GM23338 (cell line): ENCODE measurements at regions not wholly inside any gene's neighbourhood (a gene's known extent, or its start where the extent isn't known, plus 50 kb on each side); places are given as distances from the start of the nearest gene placed in this dataset.

Experiments
- ATAC-seq: fragments of 200-7000 bp; cut with Tn5 transposase; 3 replicates; pipeline ENCODE4 v1.9.1; 2020
- DNase-seq: peaks from one replicate; pipeline ENCODE4 v3.0.0-alpha.2; 2015; ENCODE audit warnings: low spot score
- H2AFZ ChIP-seq: fragments of 200-600 bp; sonication (generic); 2 replicates; pipeline ENCODE4 v1.8.0; 2016; ENCODE audit warnings: antibody characterized with exemption, mild to moderate bottlenecking, moderate library complexity
- H3F3A ChIP-seq: fragments of 200-600 bp; sonication (generic); replicated peaks from 2 replicates; pipeline ENCODE4 v1.8.0; 2017; ENCODE audit warnings: antibody characterized with exemption, mixed run types, low read depth
- H3K27ac ChIP-seq: fragments of 200-600 bp; sonication (generic); 2 replicates; pipeline ENCODE4 v1.6.1; 2016; ENCODE audit warnings: low read depth
- H3K27me3 ChIP-seq: fragments of 200-600 bp; sonication (generic); 2 replicates; pipeline ENCODE4 v1.8.0; 2016; ENCODE audit warnings: mild to moderate bottlenecking, mixed run types, moderate library complexity; ENCODE audit not compliant: insufficient read depth
- H3K36me3 ChIP-seq: fragments of 200-600 bp; sonication (generic); 2 replicates; pipeline ENCODE4 v1.8.0; 2016; ENCODE audit warnings: mild to moderate bottlenecking; ENCODE audit not compliant: insufficient read depth
- H3K4me1 ChIP-seq: fragments of 200-600 bp; sonication (generic); 2 replicates; pipeline ENCODE4 v1.8.0; 2016; ENCODE audit warnings: mild to moderate bottlenecking, moderate library complexity; ENCODE audit not compliant: insufficient read depth
- H3K4me2 ChIP-seq: fragments of 200-600 bp; sonication (generic); 2 replicates; pipeline ENCODE4 v1.7.1; 2017; ENCODE audit warnings: mixed run types
- H3K4me3 ChIP-seq: fragments of 200-600 bp; sonication (generic); 2 replicates; pipeline ENCODE4 v1.6.1; 2016; ENCODE audit warnings: mixed run types
- H3K79me2 ChIP-seq: fragments of 200-600 bp; sonication (generic); replicated peaks from 2 replicates; pipeline ENCODE4 v1.8.0; 2017; ENCODE audit warnings: mild to moderate bottlenecking; ENCODE audit not compliant: insufficient read depth
- H3K9me2 ChIP-seq: fragments of 200-600 bp; sonication (generic); 2 replicates; pipeline ENCODE4 v1.8.0; 2017; ENCODE audit not compliant: insufficient read depth
- H4K20me1 ChIP-seq: fragments of 200-600 bp; sonication (generic); replicated peaks from 2 replicates; pipeline ENCODE4 v1.8.0; 2017; ENCODE audit warnings: mild to moderate bottlenecking; ENCODE audit not compliant: insufficient read depth
- H3K27ac Mint-ChIP-seq: 2 replicates; pipeline ENCODE4 v1.8.0; 2020; ENCODE audit warnings: inconsistent platforms, mild to moderate bottlenecking, moderate library complexity, mixed read lengths
- H3K27me3 Mint-ChIP-seq: 3 replicates; pipeline ENCODE4 v1.8.0; 2022; ENCODE audit warnings: low read depth, mild to moderate bottlenecking, moderate library complexity, mixed read lengths, inconsistent platforms; ENCODE audit not compliant: insufficient read depth, poor library complexity
- H3K36me3 Mint-ChIP-seq: 3 replicates; pipeline ENCODE4 v1.8.0; 2021; ENCODE audit warnings: low read depth, mild to moderate bottlenecking, inconsistent platforms, moderate library complexity, mixed read lengths
- H3K4me1 Mint-ChIP-seq: 3 replicates; pipeline ENCODE4 v1.8.0; 2020; ENCODE audit warnings: mild to moderate bottlenecking, inconsistent platforms, mixed read lengths
- H3K4me3 Mint-ChIP-seq: 3 replicates; pipeline ENCODE4 v1.8.0; 2021; ENCODE audit warnings: moderate library complexity, mild to moderate bottlenecking, inconsistent platforms, mixed read lengths
- H3K9me3 Mint-ChIP-seq: 3 replicates; pipeline ENCODE4 v1.8.0; 2020; ENCODE audit warnings: moderate library complexity, mild to moderate bottlenecking, inconsistent platforms, mixed read lengths
- EZH2phosphoT487 ChIP-seq: fragments of 200-600 bp; sonication (generic); IDR thresholded peaks from one replicate; pipeline ENCODE4 v1.8.1; 2018; ENCODE audit warnings: antibody characterized with exemption; ENCODE audit not compliant: unreplicated experiment
- JUNB ChIP-seq: IDR thresholded peaks from one replicate; pipeline ENCODE4 v1.6.1; 2016; ENCODE audit warnings: antibody characterized with exemption; ENCODE audit not compliant: unreplicated experiment
- NANOG ChIP-seq: IDR thresholded peaks from 2 replicates; pipeline ENCODE4 v1.6.1; 2016; ENCODE audit warnings: antibody characterized with exemption, borderline replicate concordance
- ZNF114 ChIP-seq: fragments of 250-450 bp; sonication (Bioruptor Pico); IDR thresholded peaks from 2 replicates; pipeline ENCODE4 v1.5.0; 2020; ENCODE audit warnings: mild to moderate bottlenecking, moderate library complexity
- TF ChIP-seq, protein P1 (sequence below): IDR thresholded peaks from one replicate; pipeline ENCODE4 v1.6.1; 2018; ENCODE audit warnings: antibody characterized with exemption; ENCODE audit not compliant: unreplicated experiment
- TF ChIP-seq, protein P2 (sequence below), 2 experiments: fragments of 200-600 bp in 1 of 2; sonication (generic) in 1 of 2; conservative IDR thresholded peaks; 2 replicates each; pipeline versions ENCODE4 v1.5.1 to v1.6.1; 2016 to 2017; ENCODE audit warnings: antibody characterized with exemption in 2 of 2, low read depth in 2 of 2, mild to moderate bottlenecking in 2 of 2, moderate library complexity in 1 of 2
- TF ChIP-seq, protein P3 (sequence below): IDR thresholded peaks from 2 replicates; pipeline ENCODE4 v1.6.1; 2016; ENCODE audit warnings: antibody characterized with exemption

DNA sequence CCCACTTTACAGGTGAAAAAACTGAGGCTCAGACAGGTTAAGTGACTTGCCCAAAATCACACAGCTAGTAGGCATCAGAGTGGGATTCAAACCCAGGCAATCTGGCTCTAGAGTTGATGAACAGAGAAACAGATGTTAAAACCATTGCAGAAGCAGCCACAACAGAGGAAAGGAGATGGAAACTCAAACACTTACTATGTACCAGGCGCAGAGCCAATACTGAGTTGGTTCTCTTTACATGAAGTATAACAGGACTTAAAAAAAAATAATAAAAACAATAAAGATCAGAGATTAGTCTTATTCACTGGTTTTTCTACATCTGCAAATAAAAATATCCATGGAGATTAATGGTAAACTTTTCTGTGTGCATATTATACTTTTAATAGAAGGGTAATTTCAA is 84.9 kb upstream of the SPATA12 start (continued):
- TF ChIP-seq, protein P1, sequence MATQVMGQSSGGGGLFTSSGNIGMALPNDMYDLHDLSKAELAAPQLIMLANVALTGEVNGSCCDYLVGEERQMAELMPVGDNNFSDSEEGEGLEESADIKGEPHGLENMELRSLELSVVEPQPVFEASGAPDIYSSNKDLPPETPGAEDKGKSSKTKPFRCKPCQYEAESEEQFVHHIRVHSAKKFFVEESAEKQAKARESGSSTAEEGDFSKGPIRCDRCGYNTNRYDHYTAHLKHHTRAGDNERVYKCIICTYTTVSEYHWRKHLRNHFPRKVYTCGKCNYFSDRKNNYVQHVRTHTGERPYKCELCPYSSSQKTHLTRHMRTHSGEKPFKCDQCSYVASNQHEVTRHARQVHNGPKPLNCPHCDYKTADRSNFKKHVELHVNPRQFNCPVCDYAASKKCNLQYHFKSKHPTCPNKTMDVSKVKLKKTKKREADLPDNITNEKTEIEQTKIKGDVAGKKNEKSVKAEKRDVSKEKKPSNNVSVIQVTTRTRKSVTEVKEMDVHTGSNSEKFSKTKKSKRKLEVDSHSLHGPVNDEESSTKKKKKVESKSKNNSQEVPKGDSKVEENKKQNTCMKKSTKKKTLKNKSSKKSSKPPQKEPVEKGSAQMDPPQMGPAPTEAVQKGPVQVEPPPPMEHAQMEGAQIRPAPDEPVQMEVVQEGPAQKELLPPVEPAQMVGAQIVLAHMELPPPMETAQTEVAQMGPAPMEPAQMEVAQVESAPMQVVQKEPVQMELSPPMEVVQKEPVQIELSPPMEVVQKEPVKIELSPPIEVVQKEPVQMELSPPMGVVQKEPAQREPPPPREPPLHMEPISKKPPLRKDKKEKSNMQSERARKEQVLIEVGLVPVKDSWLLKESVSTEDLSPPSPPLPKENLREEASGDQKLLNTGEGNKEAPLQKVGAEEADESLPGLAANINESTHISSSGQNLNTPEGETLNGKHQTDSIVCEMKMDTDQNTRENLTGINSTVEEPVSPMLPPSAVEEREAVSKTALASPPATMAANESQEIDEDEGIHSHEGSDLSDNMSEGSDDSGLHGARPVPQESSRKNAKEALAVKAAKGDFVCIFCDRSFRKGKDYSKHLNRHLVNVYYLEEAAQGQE = no peak
- TF ChIP-seq EZH2phosphoT487 (no peak), NANOG (no peak), JUNB (no peak)

DNA sequence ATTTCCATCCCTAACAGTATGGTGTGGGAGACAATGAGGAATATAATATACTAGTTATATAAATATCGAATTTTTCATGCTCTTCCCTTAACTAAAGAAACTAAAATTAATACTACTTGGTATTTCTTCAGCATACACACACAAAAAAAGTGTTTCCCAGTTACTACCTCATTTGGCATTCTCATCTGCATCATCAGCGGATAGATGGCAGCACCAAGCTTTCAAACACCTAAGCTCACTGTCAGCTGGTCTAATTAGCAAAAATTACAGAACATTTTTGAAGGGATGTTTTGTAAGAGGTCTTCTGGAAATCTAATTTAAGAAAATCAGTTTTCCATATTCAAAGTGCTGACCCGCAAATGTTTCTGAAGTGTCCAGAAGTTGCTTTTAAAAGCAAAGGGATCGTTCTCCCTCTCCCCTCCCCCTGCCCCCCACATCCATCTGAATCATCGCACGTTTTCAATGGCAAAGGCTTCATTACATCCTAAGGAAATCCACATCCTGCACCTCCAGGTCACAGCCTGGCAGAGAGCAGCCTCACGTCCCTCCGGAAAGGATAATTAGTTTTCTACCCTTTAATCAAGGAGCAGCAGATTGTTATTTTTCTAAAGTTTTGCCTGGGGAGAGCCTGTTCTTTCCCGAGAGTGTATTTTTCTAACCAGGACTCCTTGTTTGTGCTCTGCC is 86.1 kb upstream of the SPATA12 start:
- Histone ChIP-seq H3K27me3 (no peaks in the 10 kb centered on the region), H3K9me2 (no peaks in the 10 kb centered on the region), H3K27ac (0 out of 2 replicates have a peak overlapping the region, but pooled peaks have one; percentile 18), H2AFZ (no peak overlapping the region), H3F3A (no peaks in the 10 kb centered on the region), H3K4me1 (no peaks in the 10 kb centered on the region; the same call in 1 of the 2 replicates), H3K36me3 (no peaks in the 10 kb centered on the region), H3K4me3 (no peak overlapping the region), H3K79me2 (no peaks in the 10 kb centered on the region), H3K4me2 (no peak overlapping the region), H4K20me1 (no peaks in the 10 kb centered on the region)
- peaks cover 7% of the 10 kb centered on the region for H3K27me3 Mint-ChIP-seq
- no peaks in the 10 kb centered on the region for H3K36me3 Mint-ChIP-seq
- DNase-seq (no peak), ATAC-seq (no peak)
- H3K4me3 Mint-ChIP-seq = no peak overlapping the region
- H3K9me3 Mint-ChIP-seq = peaks cover 5% of the 10 kb centered on the region; the same call in 2 of the 3 replicates
- peaks cover 9% of the 10 kb centered on the region; the same call in 1 of the 3 replicates for H3K4me1 Mint-ChIP-seq
- TF ChIP-seq, protein P2, sequence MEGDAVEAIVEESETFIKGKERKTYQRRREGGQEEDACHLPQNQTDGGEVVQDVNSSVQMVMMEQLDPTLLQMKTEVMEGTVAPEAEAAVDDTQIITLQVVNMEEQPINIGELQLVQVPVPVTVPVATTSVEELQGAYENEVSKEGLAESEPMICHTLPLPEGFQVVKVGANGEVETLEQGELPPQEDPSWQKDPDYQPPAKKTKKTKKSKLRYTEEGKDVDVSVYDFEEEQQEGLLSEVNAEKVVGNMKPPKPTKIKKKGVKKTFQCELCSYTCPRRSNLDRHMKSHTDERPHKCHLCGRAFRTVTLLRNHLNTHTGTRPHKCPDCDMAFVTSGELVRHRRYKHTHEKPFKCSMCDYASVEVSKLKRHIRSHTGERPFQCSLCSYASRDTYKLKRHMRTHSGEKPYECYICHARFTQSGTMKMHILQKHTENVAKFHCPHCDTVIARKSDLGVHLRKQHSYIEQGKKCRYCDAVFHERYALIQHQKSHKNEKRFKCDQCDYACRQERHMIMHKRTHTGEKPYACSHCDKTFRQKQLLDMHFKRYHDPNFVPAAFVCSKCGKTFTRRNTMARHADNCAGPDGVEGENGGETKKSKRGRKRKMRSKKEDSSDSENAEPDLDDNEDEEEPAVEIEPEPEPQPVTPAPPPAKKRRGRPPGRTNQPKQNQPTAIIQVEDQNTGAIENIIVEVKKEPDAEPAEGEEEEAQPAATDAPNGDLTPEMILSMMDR (conservative IDR thresholded peaks at IDR 0.05; ENCODE audit: low read depth in 2 of 2) = peak in 1 of 2 experiments; percentile 28; a peak in 2 of 4 replicates
- no peak for TF ChIP-seq EZH2phosphoT487
- no peak overlapping the region for H3K27ac Mint-ChIP-seq

DNA sequence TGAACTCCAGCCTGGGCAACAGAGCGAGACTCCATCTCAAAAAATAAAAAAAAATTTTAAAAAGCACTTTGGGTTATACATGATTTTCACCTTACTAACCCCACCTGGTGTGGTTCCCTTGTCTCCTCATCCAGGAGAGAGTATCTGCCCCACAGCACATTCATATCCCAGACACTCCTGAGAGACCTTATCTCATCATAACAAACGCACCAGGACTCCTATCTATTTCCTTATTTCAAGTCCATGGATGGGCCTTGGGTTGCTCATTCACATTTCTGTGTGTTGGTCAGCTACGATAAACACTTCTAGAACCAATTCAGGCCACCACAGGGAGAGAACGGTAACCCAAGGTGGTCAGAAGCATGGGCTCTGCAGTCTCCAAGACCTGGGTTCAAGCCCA is 88.6 kb upstream of the SPATA12 start:
- Histone ChIP-seq H3K4me3 (no peak overlapping the region), H3K27ac (no peak overlapping the region), H3K79me2 (no peaks in the 10 kb centered on the region), H3K4me1 (no peaks in the 10 kb centered on the region; the same call in 1 of the 2 replicates), H3K4me2 (no peak overlapping the region), H2AFZ (no peak overlapping the region), H3K36me3 (no peaks in the 10 kb centered on the region), H3K9me2 (no peaks in the 10 kb centered on the region), H3F3A (no peaks in the 10 kb centered on the region), H3K27me3 (no peaks in the 10 kb centered on the region), H4K20me1 (no peaks in the 10 kb centered on the region)
- Mint-ChIP-seq H3K27me3 (peaks cover 8% of the 10 kb centered on the region), H3K4me1 (peaks cover 4% of the 10 kb centered on the region; the same call in 1 of the 3 replicates), H3K36me3 (no peaks in the 10 kb centered on the region), H3K4me3 (no peak overlapping the region), H3K27ac (no peak overlapping the region), H3K9me3 (peaks cover 5% of the 10 kb centered on the region; the same call in 2 of the 3 replicates)
- ATAC-seq (no peak), DNase-seq (no peak)
- TF ChIP-seq, protein P3, sequence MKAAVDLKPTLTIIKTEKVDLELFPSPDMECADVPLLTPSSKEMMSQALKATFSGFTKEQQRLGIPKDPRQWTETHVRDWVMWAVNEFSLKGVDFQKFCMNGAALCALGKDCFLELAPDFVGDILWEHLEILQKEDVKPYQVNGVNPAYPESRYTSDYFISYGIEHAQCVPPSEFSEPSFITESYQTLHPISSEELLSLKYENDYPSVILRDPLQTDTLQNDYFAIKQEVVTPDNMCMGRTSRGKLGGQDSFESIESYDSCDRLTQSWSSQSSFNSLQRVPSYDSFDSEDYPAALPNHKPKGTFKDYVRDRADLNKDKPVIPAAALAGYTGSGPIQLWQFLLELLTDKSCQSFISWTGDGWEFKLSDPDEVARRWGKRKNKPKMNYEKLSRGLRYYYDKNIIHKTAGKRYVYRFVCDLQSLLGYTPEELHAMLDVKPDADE = no peak
- no peak for TF ChIP-seq ZNF114
